Panc1 (cell line): ENCODE measurements at regions not wholly inside any gene's neighbourhood (a gene's known extent, or its start where the extent isn't known, plus 50 kb on each side); places are given as distances from the start of the nearest gene placed in this dataset.

Experiments
- ATAC-seq: fragments of 200-7000 bp; cut with Tn5 transposase; 2 replicates; pipeline ENCODE4 v1.9.1; 2020; ENCODE audit warnings: mild to moderate bottlenecking, moderate library complexity
- BruUV-seq: library from RNA; stranded (reverse); fragments of 400-500 nt; replicated peaks from 2 replicates; lab custom pipeline; 2021; lab: Mats Ljungman, UMichigan
- CTCF ChIA-PET: fragments of 300-600 bp; sonication (Branson Sonifier 250); formaldehyde crosslinking; loops from one replicate; lab custom pipeline; 2022; ENCODE audit warnings: antibody characterized with exemption; lab: Charles Lee
- POLR2A ChIA-PET: fragments of 300-600 bp; sonication (Branson Sonifier 250); formaldehyde crosslinking; loops from one replicate; lab custom pipeline; 2022; ENCODE audit warnings: antibody characterized with exemption; lab: Charles Lee
- DNase-seq: peaks from one replicate; pipeline ENCODE4 v3.0.0-alpha.2; 2010; ENCODE audit warnings: low read depth, low spot score
- H3K27ac ChIP-seq: 2 replicates; pipeline ENCODE4 v1.5.1; 2011; ENCODE audit warnings: mild to moderate bottlenecking, low read length, inconsistent platforms
- H3K27me3 ChIP-seq: fragments of 200-500 bp; sonication (Bioruptor generic); 2 replicates; pipeline ENCODE4 v1.6.0; 2014; ENCODE audit warnings: low read length, inconsistent platforms; ENCODE audit not compliant: control insufficient read depth, insufficient read depth
- H3K36me3 ChIP-seq: fragments of 200-500 bp; sonication (Bioruptor generic); 2 replicates; pipeline ENCODE4 v1.5.1; 2014; ENCODE audit warnings: inconsistent platforms, mild to moderate bottlenecking, low read length, moderate library complexity; ENCODE audit not compliant: control insufficient read depth, insufficient read depth
- H3K4me1 ChIP-seq: 2 replicates; pipeline ENCODE4 v1.5.1; 2011; ENCODE audit warnings: inconsistent platforms, mild to moderate bottlenecking, low read length, moderate library complexity; ENCODE audit not compliant: control insufficient read depth, insufficient read depth
- H3K4me3 ChIP-seq, 2 experiments: 2 replicates each; pipeline ENCODE4 v1.5.1; 2011 to 2012; ENCODE audit warnings: low read depth in 2 of 2, low read length in 2 of 2, mild to moderate bottlenecking in 2 of 2, inconsistent platforms in 1 of 2, moderate library complexity in 1 of 2
- H3K9me3 ChIP-seq: fragments of 200-500 bp; sonication (Bioruptor generic); 2 replicates; pipeline ENCODE4 v1.5.1; 2014; ENCODE audit warnings: low read depth, mild to moderate bottlenecking, inconsistent platforms, low read length, moderate library complexity; ENCODE audit not compliant: control insufficient read depth, insufficient read depth
- POLR2AphosphoS5 ChIP-seq: IDR thresholded peaks from 2 replicates; pipeline ENCODE4 v1.6.1; 2012; ENCODE audit warnings: mild to moderate bottlenecking, low read depth, low read length, moderate library complexity
- REST ChIP-seq, 2 experiments: IDR thresholded peaks; 2 replicates each; pipeline ENCODE4 v1.6.1; 2011 to 2012; ENCODE audit warnings: low read depth in 2 of 2, control low read depth in 1 of 2, low read length in 1 of 2, mild to moderate bottlenecking in 1 of 2, moderate library complexity in 1 of 2; ENCODE audit not compliant: insufficient read depth in 1 of 2
- SIN3A ChIP-seq: IDR thresholded peaks from 2 replicates; pipeline ENCODE4 v1.6.1; 2012; ENCODE audit warnings: low read depth, mild to moderate bottlenecking, low read length, moderate library complexity, borderline replicate concordance; ENCODE audit not compliant: insufficient read depth
- TCF7L2 ChIP-seq: IDR thresholded peaks from 2 replicates; pipeline ENCODE4 v1.6.1; 2011; ENCODE audit warnings: mild to moderate bottlenecking, low read depth, low read length, inconsistent platforms
- in situ Hi-C: cut with HindIII; loops from 2 replicates; pipeline ENCODE4 v1.10.0; 2016; ENCODE audit warnings: low sequenced_read_pairs, low pct_unique_long_range_greater_than_20kb
- intact Hi-C: fragments of 100-400 bp; cut with micrococcal nuclease; formaldehyde crosslinking; loops from one replicate; pipeline ENCODE4 v1.10.0; 2022; ENCODE audit not compliant: unreplicated experiment
- TF ChIP-seq, protein P1 (sequence below): fragments of 450-650 bp; IDR thresholded peaks from 2 replicates; pipeline ENCODE4 v1.5.1; 2017; ENCODE audit warnings: mild to moderate bottlenecking

GRCh38 chr7:26093023-26093422 lies 59.0 kb upstream of the NFE2L3 start:
- ATAC-seq (no peak), DNase-seq (no peak)
- ChIA-PET CTCF (no interaction called here), POLR2A (interaction anchor here (1.3 kb wide), 1 partner anchor 63 kb away, joined by 4 read pairs; no protein-coding TSS in a partner anchor)
- peaks cover 9% of the 10 kb centered on the region; the same call in 1 of the 2 replicates for H3K4me1 ChIP-seq
- TF ChIP-seq, protein P1, sequence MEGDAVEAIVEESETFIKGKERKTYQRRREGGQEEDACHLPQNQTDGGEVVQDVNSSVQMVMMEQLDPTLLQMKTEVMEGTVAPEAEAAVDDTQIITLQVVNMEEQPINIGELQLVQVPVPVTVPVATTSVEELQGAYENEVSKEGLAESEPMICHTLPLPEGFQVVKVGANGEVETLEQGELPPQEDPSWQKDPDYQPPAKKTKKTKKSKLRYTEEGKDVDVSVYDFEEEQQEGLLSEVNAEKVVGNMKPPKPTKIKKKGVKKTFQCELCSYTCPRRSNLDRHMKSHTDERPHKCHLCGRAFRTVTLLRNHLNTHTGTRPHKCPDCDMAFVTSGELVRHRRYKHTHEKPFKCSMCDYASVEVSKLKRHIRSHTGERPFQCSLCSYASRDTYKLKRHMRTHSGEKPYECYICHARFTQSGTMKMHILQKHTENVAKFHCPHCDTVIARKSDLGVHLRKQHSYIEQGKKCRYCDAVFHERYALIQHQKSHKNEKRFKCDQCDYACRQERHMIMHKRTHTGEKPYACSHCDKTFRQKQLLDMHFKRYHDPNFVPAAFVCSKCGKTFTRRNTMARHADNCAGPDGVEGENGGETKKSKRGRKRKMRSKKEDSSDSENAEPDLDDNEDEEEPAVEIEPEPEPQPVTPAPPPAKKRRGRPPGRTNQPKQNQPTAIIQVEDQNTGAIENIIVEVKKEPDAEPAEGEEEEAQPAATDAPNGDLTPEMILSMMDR: no peak
- TF ChIP-seq SIN3A (no peak), POLR2AphosphoS5 (no peak), TCF7L2 (no peak), REST (IDR thresholded peaks at IDR 0.05; ENCODE audit: insufficient read depth in 1 of 2, low read depth in 2 of 2, low read length in 1 of 2) (no peak)
- H3K4me3 ChIP-seq: no peak overlapping the region
- intact Hi-C loops: loop anchor here (5.0 kb wide), 2 partner anchors 59 to 89 kb away; partner anchors contain the start of gene NFE2L3
- in situ Hi-C loops: no loop called here
- no peaks in the 10 kb centered on the region for H3K9me3 ChIP-seq
- no TSS peak for BruUV-seq
- H3K36me3 ChIP-seq: no peaks in the 10 kb centered on the region
- no peak overlapping the region for H3K27ac ChIP-seq
- no peaks in the 10 kb centered on the region for H3K27me3 ChIP-seq

- Histone ChIP-seq H3K4me1 (peaks cover 3% of the 10 kb centered on the region; the same call in 1 of the 2 replicates), H3K27me3 (no peaks in the 10 kb centered on the region), H3K4me3 (no peak overlapping the region), H3K27ac (no peak overlapping the region), H3K36me3 (no peaks in the 10 kb centered on the region), H3K9me3 (no peaks in the 10 kb centered on the region)
- TF ChIP-seq, protein P1: no peak
- TF ChIP-seq REST (IDR thresholded peaks at IDR 0.05; ENCODE audit: insufficient read depth in 1 of 2, low read depth in 2 of 2, low read length in 1 of 2): no peak
- TF ChIP-seq POLR2AphosphoS5: no peak
- TF ChIP-seq TCF7L2: no peak
- no peak for TF ChIP-seq SIN3A
- CTCF ChIA-PET: no interaction called here
- intact Hi-C loops: no loop called here
- in situ Hi-C loops: no loop called here
- no TSS peak for BruUV-seq
- no peak for DNase-seq
- no peak for ATAC-seq
- POLR2A ChIA-PET: no interaction called here
Observed at GRCh38 chr7:26096136-26096535, 55.9 kb upstream of the NFE2L3 start.
